GM23338 (cell line): ENCODE measurements at regions not wholly inside any gene's neighbourhood (a gene's known extent, or its start where the extent isn't known, plus 50 kb on each side); places are given as distances from the start of the nearest gene placed in this dataset.

Experiments used
- ATAC-seq: fragments of 200-7000 bp; cut with Tn5 transposase; 3 replicates; pipeline ENCODE4 v1.9.1; 2020
- DNase-seq: peaks from one replicate; pipeline ENCODE4 v3.0.0-alpha.2; 2015; ENCODE audit warnings: low spot score
- H2AFZ ChIP-seq: fragments of 200-600 bp; sonication (generic); 2 replicates; pipeline ENCODE4 v1.8.0; 2016; ENCODE audit warnings: antibody characterized with exemption, mild to moderate bottlenecking, moderate library complexity
- H3F3A ChIP-seq: fragments of 200-600 bp; sonication (generic); replicated peaks from 2 replicates; pipeline ENCODE4 v1.8.0; 2017; ENCODE audit warnings: antibody characterized with exemption, mixed run types, low read depth
- H3K27ac ChIP-seq: fragments of 200-600 bp; sonication (generic); 2 replicates; pipeline ENCODE4 v1.6.1; 2016; ENCODE audit warnings: low read depth
- H3K27me3 ChIP-seq: fragments of 200-600 bp; sonication (generic); 2 replicates; pipeline ENCODE4 v1.8.0; 2016; ENCODE audit warnings: mild to moderate bottlenecking, mixed run types, moderate library complexity; ENCODE audit not compliant: insufficient read depth
- H3K36me3 ChIP-seq: fragments of 200-600 bp; sonication (generic); 2 replicates; pipeline ENCODE4 v1.8.0; 2016; ENCODE audit warnings: mild to moderate bottlenecking; ENCODE audit not compliant: insufficient read depth
- H3K4me1 ChIP-seq: fragments of 200-600 bp; sonication (generic); 2 replicates; pipeline ENCODE4 v1.8.0; 2016; ENCODE audit warnings: mild to moderate bottlenecking, moderate library complexity; ENCODE audit not compliant: insufficient read depth
- H3K4me2 ChIP-seq: fragments of 200-600 bp; sonication (generic); 2 replicates; pipeline ENCODE4 v1.7.1; 2017; ENCODE audit warnings: mixed run types
- H3K4me3 ChIP-seq: fragments of 200-600 bp; sonication (generic); 2 replicates; pipeline ENCODE4 v1.6.1; 2016; ENCODE audit warnings: mixed run types
- H3K79me2 ChIP-seq: fragments of 200-600 bp; sonication (generic); replicated peaks from 2 replicates; pipeline ENCODE4 v1.8.0; 2017; ENCODE audit warnings: mild to moderate bottlenecking; ENCODE audit not compliant: insufficient read depth
- H3K9me2 ChIP-seq: fragments of 200-600 bp; sonication (generic); 2 replicates; pipeline ENCODE4 v1.8.0; 2017; ENCODE audit not compliant: insufficient read depth
- H4K20me1 ChIP-seq: fragments of 200-600 bp; sonication (generic); replicated peaks from 2 replicates; pipeline ENCODE4 v1.8.0; 2017; ENCODE audit warnings: mild to moderate bottlenecking; ENCODE audit not compliant: insufficient read depth
- H3K27ac Mint-ChIP-seq: 2 replicates; pipeline ENCODE4 v1.8.0; 2020; ENCODE audit warnings: inconsistent platforms, mild to moderate bottlenecking, moderate library complexity, mixed read lengths
- H3K27me3 Mint-ChIP-seq: 3 replicates; pipeline ENCODE4 v1.8.0; 2022; ENCODE audit warnings: low read depth, mild to moderate bottlenecking, moderate library complexity, mixed read lengths, inconsistent platforms; ENCODE audit not compliant: insufficient read depth, poor library complexity
- H3K36me3 Mint-ChIP-seq: 3 replicates; pipeline ENCODE4 v1.8.0; 2021; ENCODE audit warnings: low read depth, mild to moderate bottlenecking, inconsistent platforms, moderate library complexity, mixed read lengths
- H3K4me1 Mint-ChIP-seq: 3 replicates; pipeline ENCODE4 v1.8.0; 2020; ENCODE audit warnings: mild to moderate bottlenecking, inconsistent platforms, mixed read lengths
- H3K4me3 Mint-ChIP-seq: 3 replicates; pipeline ENCODE4 v1.8.0; 2021; ENCODE audit warnings: moderate library complexity, mild to moderate bottlenecking, inconsistent platforms, mixed read lengths
- H3K9me3 Mint-ChIP-seq: 3 replicates; pipeline ENCODE4 v1.8.0; 2020; ENCODE audit warnings: moderate library complexity, mild to moderate bottlenecking, inconsistent platforms, mixed read lengths
- CREB1 ChIP-seq: fragments of 250-450 bp; sonication (Bioruptor Pico); IDR thresholded peaks from 2 replicates; pipeline ENCODE4 v1.5.0; 2020; ENCODE audit warnings: low read depth, mild to moderate bottlenecking, moderate library complexity
- CTCF ChIP-seq, 2 experiments: fragments of 200-600 bp in 1 of 2; sonication (generic) in 1 of 2; conservative IDR thresholded peaks; 2 replicates each; pipeline versions ENCODE4 v1.5.1 to v1.6.1; 2016 to 2017; ENCODE audit warnings: antibody characterized with exemption in 2 of 2, low read depth in 2 of 2, mild to moderate bottlenecking in 2 of 2, moderate library complexity in 1 of 2
- EZH2 ChIP-seq: fragments of 200-600 bp; sonication (generic); IDR thresholded peaks from one replicate; pipeline ENCODE4 v1.8.0; 2017; ENCODE audit warnings: antibody characterized with exemption, mild to moderate bottlenecking, low read depth; ENCODE audit not compliant: unreplicated experiment
- EZH2phosphoT487 ChIP-seq: fragments of 200-600 bp; sonication (generic); IDR thresholded peaks from one replicate; pipeline ENCODE4 v1.8.1; 2018; ENCODE audit warnings: antibody characterized with exemption; ENCODE audit not compliant: unreplicated experiment
- JUNB ChIP-seq: IDR thresholded peaks from one replicate; pipeline ENCODE4 v1.6.1; 2016; ENCODE audit warnings: antibody characterized with exemption; ENCODE audit not compliant: unreplicated experiment
- NANOG ChIP-seq: IDR thresholded peaks from 2 replicates; pipeline ENCODE4 v1.6.1; 2016; ENCODE audit warnings: antibody characterized with exemption, borderline replicate concordance
- POLR2AphosphoS5 ChIP-seq: IDR thresholded peaks from 2 replicates; pipeline ENCODE4 v1.6.1; 2016; ENCODE audit warnings: antibody characterized with exemption, low read depth
- REST ChIP-seq: IDR thresholded peaks from one replicate; pipeline ENCODE4 v1.6.1; 2018; ENCODE audit warnings: antibody characterized with exemption; ENCODE audit not compliant: unreplicated experiment
- STAT1 ChIP-seq: IDR thresholded peaks from one replicate; pipeline ENCODE4 v1.6.1; 2016; ENCODE audit warnings: antibody characterized with exemption; ENCODE audit not compliant: unreplicated experiment
- ZNF114 ChIP-seq: fragments of 250-450 bp; sonication (Bioruptor Pico); IDR thresholded peaks from 2 replicates; pipeline ENCODE4 v1.5.0; 2020; ENCODE audit warnings: mild to moderate bottlenecking, moderate library complexity
- ZNF331 ChIP-seq: fragments of 250-450 bp; sonication (Bioruptor Pico); IDR thresholded peaks from 2 replicates; pipeline ENCODE4 v1.5.0; 2020; ENCODE audit warnings: low read depth, mild to moderate bottlenecking, moderate library complexity
- ZNF462 ChIP-seq: fragments of 250-450 bp; sonication (Bioruptor Pico); IDR thresholded peaks from 2 replicates; pipeline ENCODE4 v1.5.0; 2020; ENCODE audit warnings: mild to moderate bottlenecking, moderate library complexity
- TF ChIP-seq, protein P1 (sequence below): IDR thresholded peaks from 2 replicates; pipeline ENCODE4 v1.6.1; 2016; ENCODE audit warnings: antibody characterized with exemption

- no peaks in the 10 kb centered on the region for H3K79me2 ChIP-seq
- peak overlapping the region; percentile 96 for H3K27ac Mint-ChIP-seq
- no peaks in the 10 kb centered on the region for H3K27me3 ChIP-seq
- no peaks in the 10 kb centered on the region for H3K36me3 ChIP-seq
- peak overlapping the region; percentile 16; the same call in 1 of the 2 replicates for H2AFZ ChIP-seq
- H3K4me2 ChIP-seq = peak overlapping the region; percentile 36
- DNase-seq (peak; percentile 93), ATAC-seq (peak; percentile 98)
- H3F3A ChIP-seq = no peaks in the 10 kb centered on the region
- 0 out of 2 replicates have a peak overlapping the region, but pooled peaks have one; percentile 5 for H3K4me3 ChIP-seq
- peaks cover 25% of the 10 kb centered on the region for H3K4me1 Mint-ChIP-seq
- peaks cover 8% of the 10 kb centered on the region for H3K4me1 ChIP-seq
- H3K4me3 Mint-ChIP-seq = peak overlapping the region; percentile 7; the same call in 2 of the 3 replicates
- H3K9me2 ChIP-seq = no peaks in the 10 kb centered on the region; the same call in 1 of the 2 replicates
- H3K27me3 Mint-ChIP-seq = no peaks in the 10 kb centered on the region
- no peaks in the 10 kb centered on the region for H3K9me3 Mint-ChIP-seq
- no peaks in the 10 kb centered on the region for H3K36me3 Mint-ChIP-seq
- no peaks in the 10 kb centered on the region for H4K20me1 ChIP-seq
- peak overlapping the region; percentile 90 for H3K27ac ChIP-seq
- TF ChIP-seq, protein P1, sequence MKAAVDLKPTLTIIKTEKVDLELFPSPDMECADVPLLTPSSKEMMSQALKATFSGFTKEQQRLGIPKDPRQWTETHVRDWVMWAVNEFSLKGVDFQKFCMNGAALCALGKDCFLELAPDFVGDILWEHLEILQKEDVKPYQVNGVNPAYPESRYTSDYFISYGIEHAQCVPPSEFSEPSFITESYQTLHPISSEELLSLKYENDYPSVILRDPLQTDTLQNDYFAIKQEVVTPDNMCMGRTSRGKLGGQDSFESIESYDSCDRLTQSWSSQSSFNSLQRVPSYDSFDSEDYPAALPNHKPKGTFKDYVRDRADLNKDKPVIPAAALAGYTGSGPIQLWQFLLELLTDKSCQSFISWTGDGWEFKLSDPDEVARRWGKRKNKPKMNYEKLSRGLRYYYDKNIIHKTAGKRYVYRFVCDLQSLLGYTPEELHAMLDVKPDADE = no peak
- no peak for TF ChIP-seq STAT1
- no peak for TF ChIP-seq EZH2
- TF ChIP-seq JUNB = no peak
- 0 out of 2 replicates have a peak, but pooled peaks have one; percentile 36 for TF ChIP-seq ZNF114 (CRISPR knock-in tag)
- no peak for TF ChIP-seq EZH2phosphoT487
- TF ChIP-seq CREB1 (CRISPR knock-in tag) = no peak
- TF ChIP-seq CTCF (conservative IDR thresholded peaks at IDR 0.05; ENCODE audit: low read depth in 2 of 2) = no peak
- no peak for TF ChIP-seq REST
- TF ChIP-seq ZNF331 (CRISPR knock-in tag) = no peak
- TF ChIP-seq NANOG = no peak
- no peak for TF ChIP-seq POLR2AphosphoS5
- 0 out of 2 replicates have a peak, but pooled peaks have one; percentile 24 for TF ChIP-seq ZNF462 (CRISPR knock-in tag)
Observed at GRCh38 chr14:28661171-28661772, 105.3 kb upstream of the FOXG1 start.
